ENCODE measurements at regions not wholly inside any gene's neighbourhood (a gene's known extent, or its start where the extent isn't known, plus 50 kb on each side); places are given as distances from the start of the nearest gene placed in this dataset.

- Histone ChIP-seq H3K27me3 (ENCODE audit: insufficient read depth) (no peaks in the 10 kb centered on the region), H3F3A (replicated peaks; ENCODE audit: low read depth) (no peaks in the 10 kb centered on the region), H3K27ac (ENCODE audit: low read depth) (no peak overlapping the region), H2AFZ (no peak overlapping the region), H3K36me3 (ENCODE audit: insufficient read depth) (no peaks in the 10 kb centered on the region), H3K4me2 (no peak overlapping the region), H3K79me2 (replicated peaks; ENCODE audit: insufficient read depth) (no peaks in the 10 kb centered on the region), H4K20me1 (replicated peaks; ENCODE audit: insufficient read depth) (no peaks in the 10 kb centered on the region), H3K4me3 (no peak overlapping the region), H3K9me2 (ENCODE audit: insufficient read depth) (no peaks in the 10 kb centered on the region), H3K4me1 (ENCODE audit: insufficient read depth) (no peaks in the 10 kb centered on the region)
- no peak overlapping the region for H3K27ac Mint-ChIP-seq
- H3K9me3 Mint-ChIP-seq: no peaks in the 10 kb centered on the region; the same call in 2 of the 3 replicates
- TF ChIP-seq ZNF331 (CRISPR knock-in tag; IDR thresholded peaks at IDR 0.05; ENCODE audit: low read depth): no peak
- DNase-seq (ENCODE audit: low spot score) (no peak), ATAC-seq (no peak)
- H3K4me3 Mint-ChIP-seq: no peak overlapping the region
- H3K36me3 Mint-ChIP-seq (ENCODE audit: low read depth): no peaks in the 10 kb centered on the region
- H3K4me1 Mint-ChIP-seq: peaks cover 2% of the 10 kb centered on the region
- H3K27me3 Mint-ChIP-seq (ENCODE audit: insufficient read depth, low read depth, poor library complexity): no peaks in the 10 kb centered on the region
Observed at GRCh38 chr15:87758794-87759418, 497.6 kb downstream of the NTRK3 start.

GRCh38 chr15:87757084-87757483 is 499.5 kb downstream of the NTRK3 start:
- Mint-ChIP-seq H3K36me3 (ENCODE audit: low read depth) (no peaks in the 10 kb centered on the region), H3K4me1 (no peaks in the 10 kb centered on the region; the same call in 2 of the 3 replicates), H3K27ac (no peak overlapping the region), H3K27me3 (ENCODE audit: insufficient read depth, low read depth, poor library complexity) (no peaks in the 10 kb centered on the region), H3K9me3 (no peaks in the 10 kb centered on the region; the same call in 2 of the 3 replicates), H3K4me3 (no peak overlapping the region)
- no peak overlapping the region for H3K4me2 ChIP-seq
- no peak for ATAC-seq
- no peaks in the 10 kb centered on the region for H3K79me2 ChIP-seq (replicated peaks; ENCODE audit: insufficient read depth)
- no peak overlapping the region for H2AFZ ChIP-seq
- H3K4me1 ChIP-seq (ENCODE audit: insufficient read depth): no peaks in the 10 kb centered on the region
- no peak overlapping the region for H3K4me3 ChIP-seq
- DNase-seq (ENCODE audit: low spot score): no peak
- no peaks in the 10 kb centered on the region for H3K9me2 ChIP-seq (ENCODE audit: insufficient read depth)
- no peaks in the 10 kb centered on the region for H3F3A ChIP-seq (replicated peaks; ENCODE audit: low read depth)
- no peaks in the 10 kb centered on the region for H4K20me1 ChIP-seq (replicated peaks; ENCODE audit: insufficient read depth)
- no peaks in the 10 kb centered on the region for H3K27me3 ChIP-seq (ENCODE audit: insufficient read depth)
- no peaks in the 10 kb centered on the region for H3K36me3 ChIP-seq (ENCODE audit: insufficient read depth)
- H3K27ac ChIP-seq (ENCODE audit: low read depth): no peak overlapping the region
- TF ChIP-seq CREB1 (CRISPR knock-in tag; IDR thresholded peaks at IDR 0.05; ENCODE audit: low read depth) (no peak), EZH2phosphoT487 (IDR thresholded peaks at IDR 0.05; ENCODE audit: unreplicated experiment) (no peak), CTCF (conservative IDR thresholded peaks at IDR 0.05; ENCODE audit: low read depth in 2 of 2) (no peak), JUNB (IDR thresholded peaks at IDR 0.05; ENCODE audit: unreplicated experiment) (no peak), ETS1 (IDR thresholded peaks at IDR 0.05) (no peak), REST (IDR thresholded peaks at IDR 0.05; ENCODE audit: unreplicated experiment) (no peak), ZNF114 (CRISPR knock-in tag; IDR thresholded peaks at IDR 0.05) (no peak), ZNF462 (CRISPR knock-in tag; IDR thresholded peaks at IDR 0.05) (no peak), ZNF331 (CRISPR knock-in tag; IDR thresholded peaks at IDR 0.05; ENCODE audit: low read depth) (no peak)
